GM18517 (cell line): ENCODE measurements at regions not wholly inside any gene's neighbourhood (a gene's known extent, or its start where the extent isn't known, plus 50 kb on each side); places are given as distances from the start of the nearest gene placed in this dataset.
"Not testable (repeated sequence)": the region's sequence is repeated elsewhere in the genome, so short reads cannot be mapped to it uniquely, and the experiment has no call there.

ENCODE experiments used
- ATAC-seq: cut with Tn5 transposase; IDR thresholded peaks from one replicate; pipeline ENCODE4 v1.9.1; 2021; ENCODE audit warnings: mild to moderate bottlenecking, moderate library complexity; ENCODE audit not compliant: unreplicated experiment

DNA sequence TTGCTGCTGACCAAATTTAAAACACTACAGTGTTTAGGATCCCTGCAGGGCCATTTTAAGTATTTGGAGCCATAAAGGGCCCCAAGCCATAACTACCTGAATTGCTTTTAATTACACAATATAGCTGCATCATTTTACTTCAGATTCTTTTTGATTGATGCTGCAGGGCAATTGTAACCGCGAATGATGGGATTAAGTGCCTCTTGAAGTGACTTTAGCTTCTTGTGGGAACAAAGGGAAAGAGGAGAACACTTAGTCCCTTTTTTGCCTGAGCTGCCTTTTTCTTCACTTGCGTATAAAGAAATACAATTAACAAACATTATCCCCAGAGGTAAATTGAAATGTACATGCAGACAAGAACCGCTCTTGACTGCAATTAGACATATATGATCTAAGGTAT, 228.5 kb downstream of the ZIC5 start:
- no peak for ATAC-seq

- no peak for ATAC-seq
These were observed 229.6 kb downstream of the ZIC5 start for GRCh38 chr13:99741960-99742359.

- ATAC-seq, result no peak
These were observed 231.2 kb downstream of the ZIC5 start for GRCh38 chr13:99740251-99740979.

DNA sequence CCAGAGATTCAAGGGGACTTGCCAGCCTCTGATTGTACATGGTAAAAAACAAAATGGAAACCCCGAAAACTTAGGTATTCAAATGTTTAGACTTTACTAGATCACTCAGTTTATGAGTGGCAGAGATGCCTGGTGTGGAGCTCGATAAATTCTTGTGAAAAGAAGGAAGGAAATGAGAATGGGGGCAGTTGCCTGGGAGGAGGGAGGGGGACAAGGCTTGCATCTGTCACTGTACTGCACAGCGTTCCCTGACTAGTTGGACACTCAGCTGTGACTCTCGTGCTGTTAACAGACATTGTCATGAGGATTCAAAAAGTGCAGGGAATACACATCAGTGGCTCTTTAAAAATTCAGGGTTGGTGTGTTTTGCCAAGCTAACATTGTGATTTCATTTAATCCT, 232.9 kb downstream of the ZIC5 start:
- ATAC-seq, result no peak

DNA sequence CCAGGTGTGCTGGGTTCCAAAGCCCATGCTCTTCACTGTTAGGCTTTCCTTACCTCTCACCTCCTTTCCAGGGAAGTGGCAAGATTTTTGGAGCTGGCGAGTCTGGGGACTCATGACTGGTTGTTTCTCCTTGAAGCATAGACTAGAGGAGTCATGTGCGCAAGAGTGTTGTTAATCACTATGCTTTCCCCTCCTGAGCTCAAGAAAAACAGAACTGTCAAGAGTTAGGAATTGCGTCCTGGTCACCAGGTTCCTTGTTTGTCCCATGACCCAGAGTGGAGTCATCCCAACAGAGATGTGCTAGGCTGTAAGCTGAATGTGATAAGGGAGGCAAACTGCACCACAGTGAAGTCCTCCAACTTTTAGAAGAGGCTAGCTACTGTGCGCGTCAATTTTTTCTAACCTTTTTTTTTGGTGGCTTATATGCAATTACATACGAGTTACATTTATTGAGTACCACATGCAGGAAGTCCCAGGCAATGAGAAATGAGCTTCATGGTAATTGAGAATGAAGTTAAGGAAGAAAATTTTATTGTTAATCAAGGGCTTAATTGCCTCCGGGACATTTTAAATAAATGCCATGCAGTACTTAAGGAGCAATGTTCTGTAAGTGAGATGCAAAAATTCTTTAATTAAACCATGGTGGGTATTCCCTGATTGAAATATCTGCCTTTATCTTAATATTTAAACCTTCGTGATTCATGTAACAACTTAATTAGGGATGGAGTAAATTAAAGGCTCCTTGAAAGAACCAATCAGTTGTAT, 233.9 kb downstream of the ZIC5 start:
- no peak for ATAC-seq

- ATAC-seq, result no peak
These were observed 235.0 kb downstream of the ZIC5 start for GRCh38 chr13:99736541-99736940.

DNA sequence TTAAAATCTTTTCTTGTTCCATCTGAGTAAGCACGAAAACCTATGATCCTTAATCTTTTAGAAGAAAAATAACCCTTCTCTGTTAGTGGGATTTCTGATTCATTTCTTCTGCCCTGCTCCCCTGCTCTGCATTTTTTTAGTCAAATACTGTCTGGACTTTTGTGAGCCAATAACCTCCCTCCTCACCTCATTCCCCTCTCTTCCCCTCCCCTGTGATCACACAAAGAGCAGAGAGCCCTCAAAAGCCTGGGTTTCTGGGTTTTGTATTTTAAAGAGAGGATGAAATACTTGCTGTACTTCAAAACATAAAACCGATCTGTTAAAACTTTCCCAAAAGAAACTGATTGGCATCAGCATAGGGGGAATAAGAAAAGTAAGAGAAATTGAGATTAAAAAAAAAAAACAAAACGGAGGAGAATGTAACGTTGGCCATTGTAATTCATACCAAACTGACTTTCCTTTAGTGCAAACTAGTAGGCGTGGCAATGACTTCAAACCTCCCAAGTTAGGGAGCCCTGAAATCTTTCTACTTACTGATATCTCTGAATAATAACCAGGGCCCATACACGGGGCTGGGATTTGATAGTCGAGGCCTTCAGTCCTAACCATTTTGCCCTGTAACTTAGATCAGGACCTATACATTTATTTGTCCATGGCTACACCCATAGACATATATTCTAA, 232.9 kb downstream of the TM9SF2 start:
- ATAC-seq, result no peak

- no peak for ATAC-seq
These were observed 232.1 kb downstream of the TM9SF2 start for GRCh38 chr13:99733346-99733745.

GRCh38 chr13:99731747-99732146, 230.5 kb downstream of the TM9SF2 start:
- no peak for ATAC-seq

GRCh38 chr13:99730403-99730802, 229.1 kb downstream of the TM9SF2 start:
- no peak for ATAC-seq

GRCh38 chr13:99729745-99730144, 228.5 kb downstream of the TM9SF2 start:
- no peak for ATAC-seq

DNA sequence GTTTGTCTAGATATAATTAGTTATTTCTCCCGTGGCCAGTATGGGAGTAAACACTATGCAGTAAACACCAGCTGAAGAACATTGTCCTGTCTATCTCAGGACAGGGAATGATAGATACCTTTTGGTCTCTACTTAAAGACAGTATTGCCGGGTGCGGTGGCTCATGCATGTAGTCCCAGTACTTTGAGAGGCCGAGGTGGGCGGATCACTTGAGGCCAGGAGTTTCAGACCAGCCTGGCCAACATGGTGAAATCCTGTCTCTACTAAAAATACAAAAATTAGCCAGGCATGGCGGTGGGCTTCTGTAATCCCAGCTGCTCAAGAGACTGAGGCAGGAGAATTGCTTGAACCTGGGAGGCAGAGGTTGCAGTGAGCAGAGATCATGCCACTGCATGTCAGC, 226.4 kb downstream of the TM9SF2 start:
- not testable (repeated sequence) for ATAC-seq

DNA sequence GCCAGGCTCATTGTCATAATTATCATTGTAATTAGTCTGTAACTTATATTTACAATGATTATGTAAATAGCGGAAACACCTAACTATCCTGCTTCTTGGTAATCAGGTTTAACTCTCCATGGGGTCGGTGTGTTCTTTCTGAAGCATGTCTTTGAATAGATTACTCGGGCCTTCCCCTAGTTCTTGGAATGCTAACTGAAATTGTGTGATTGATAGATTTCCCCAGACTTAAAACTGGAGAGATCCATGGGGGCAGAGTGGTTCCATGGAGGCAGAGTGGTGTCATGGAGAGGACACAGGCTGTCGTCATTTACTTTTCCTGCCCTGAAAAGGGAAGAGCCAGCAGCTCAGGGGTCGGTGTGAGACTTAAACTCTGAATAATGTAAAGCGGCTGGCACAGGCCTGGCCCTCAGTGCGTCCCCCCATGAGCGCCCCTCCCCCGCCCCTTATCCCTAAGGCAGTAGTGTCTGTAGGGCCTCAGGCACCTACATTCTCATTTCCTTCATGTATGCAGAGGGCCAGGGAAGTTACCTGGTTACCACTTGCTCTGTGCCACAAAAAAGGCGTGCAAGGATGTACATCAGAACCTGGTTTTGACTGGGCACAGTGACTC, 225.1 kb downstream of the TM9SF2 start:
- no peak for ATAC-seq

- no peak for ATAC-seq
These were observed 224.4 kb downstream of the TM9SF2 start for GRCh38 chr13:99725644-99726043.

DNA sequence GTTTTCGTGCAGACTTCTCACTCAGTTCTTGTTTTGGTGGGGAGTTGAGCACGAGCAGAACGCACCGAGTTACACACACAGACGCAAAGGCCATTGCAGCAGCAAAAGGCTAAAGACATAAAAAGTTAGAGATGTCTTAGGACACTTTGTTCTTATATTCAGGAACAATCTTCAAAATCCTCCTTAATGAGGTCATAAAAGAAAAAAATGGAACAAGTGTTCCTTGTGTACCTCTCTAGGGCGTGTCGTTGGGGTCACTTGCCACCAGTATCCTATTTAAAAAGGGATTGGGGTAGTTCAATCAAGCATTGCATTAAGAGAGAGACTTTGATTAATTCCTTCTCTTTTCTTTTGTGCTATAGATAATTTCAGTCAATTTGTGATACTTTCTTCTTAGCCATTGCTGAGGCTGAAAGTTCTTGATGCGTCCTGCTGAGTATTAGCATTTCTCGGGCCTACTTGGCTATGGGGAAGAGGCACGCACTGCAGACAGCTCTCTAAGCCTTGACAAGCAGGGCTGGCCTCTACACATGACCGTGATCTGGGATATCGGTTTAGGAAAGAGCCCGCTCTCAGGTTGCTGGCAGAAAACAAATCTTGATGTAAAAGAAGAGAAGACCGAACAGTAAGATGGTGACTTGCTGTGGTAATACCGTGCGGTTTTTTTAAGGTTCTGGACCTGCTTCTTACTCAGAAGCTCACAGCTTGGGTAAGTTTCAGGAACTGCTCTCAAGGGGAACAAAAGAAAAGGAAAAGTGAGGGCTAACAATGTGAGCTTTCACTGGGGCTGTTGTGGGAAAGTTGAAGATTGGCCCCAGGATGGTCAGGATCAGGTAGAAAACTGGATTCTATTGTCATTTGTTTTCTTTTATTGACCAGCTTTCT, 223.6 kb downstream of the TM9SF2 start:
- no peak for ATAC-seq

- ATAC-seq, result no peak
These were observed 222.6 kb downstream of the TM9SF2 start for GRCh38 chr13:99723878-99724277.

- no peak for ATAC-seq
These were observed 221.7 kb downstream of the TM9SF2 start for GRCh38 chr13:99722931-99723330.

DNA sequence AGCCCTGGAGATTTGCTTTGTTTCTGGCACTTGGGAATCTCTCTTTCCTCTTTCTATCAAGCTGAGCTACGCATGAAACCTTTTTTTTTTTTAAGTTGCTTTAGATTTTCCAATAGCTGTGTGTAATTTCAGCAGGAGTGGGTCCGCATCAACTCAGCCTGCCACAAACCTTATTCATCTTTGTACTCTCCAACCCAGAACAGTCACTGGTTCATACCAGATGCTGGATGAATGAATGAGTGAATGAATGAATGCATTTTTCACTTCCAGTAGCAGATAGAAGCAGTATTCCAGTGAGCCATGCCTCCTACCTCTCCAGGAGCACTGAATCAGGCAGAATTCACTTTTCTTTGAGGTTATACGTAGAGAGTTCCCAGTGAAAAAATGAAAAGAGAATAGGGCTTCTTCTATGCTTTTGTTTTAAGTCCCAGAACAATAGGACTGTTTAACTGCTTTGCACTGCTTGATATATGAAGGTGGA, 221.1 kb downstream of the TM9SF2 start:
- ATAC-seq, result no peak

DNA sequence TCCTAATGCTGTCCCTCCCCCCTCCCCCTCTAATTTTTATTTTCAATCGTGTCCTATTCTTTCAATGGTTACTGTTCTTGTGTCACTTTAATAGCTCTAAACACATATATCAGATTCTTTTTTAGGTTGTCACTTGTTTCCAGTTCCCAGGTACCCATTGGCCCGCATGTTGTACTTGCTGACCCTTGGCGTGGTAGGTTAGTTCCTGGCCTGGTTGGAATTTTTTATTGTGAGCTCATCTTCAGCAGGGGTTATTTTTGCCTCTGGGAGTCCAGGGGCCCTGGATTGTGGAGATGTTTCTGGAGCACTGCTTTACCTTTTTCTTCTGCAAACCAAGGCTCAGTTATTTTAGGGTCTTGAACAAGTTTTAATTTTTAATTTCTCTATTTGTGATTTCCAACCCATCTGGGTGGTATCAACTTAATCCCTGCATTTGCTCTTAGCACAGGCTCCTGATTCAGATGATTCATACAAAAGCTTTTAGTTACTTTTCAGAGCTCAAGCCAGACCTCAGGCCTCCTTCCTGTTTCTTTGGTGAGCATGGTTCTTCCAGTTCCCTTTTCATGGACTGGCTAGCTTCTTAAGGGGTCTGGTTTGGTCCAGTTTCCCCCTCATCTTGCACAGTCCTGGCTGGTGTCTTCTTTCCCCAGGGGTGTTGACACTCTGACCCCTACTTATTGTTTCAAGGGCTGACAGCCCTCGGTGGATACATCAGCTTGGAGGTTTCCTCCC, 220.5 kb downstream of the TM9SF2 start:
- ATAC-seq, result no peak
